IgD-negative memory B cell (primary cell): ENCODE measurements at regions not wholly inside any gene's neighbourhood (a gene's known extent, or its start where the extent isn't known, plus 50 kb on each side); places are given as distances from the start of the nearest gene placed in this dataset.

Experiments
- H3K27ac Mint-ChIP-seq, 3 donors: one replicate each; pipeline ENCODE4 v1.8.0; 2020 to 2022; ENCODE audit warnings: mild to moderate bottlenecking in 3 of 3, mixed read lengths in 3 of 3, moderate library complexity in 1 of 3
- H3K27me3 Mint-ChIP-seq: one replicate; pipeline ENCODE4 v1.8.0; 2021; ENCODE audit warnings: mixed read lengths
- H3K36me3 Mint-ChIP-seq: one replicate; pipeline ENCODE4 v1.8.0; 2020; ENCODE audit warnings: mild to moderate bottlenecking, mixed read lengths
- H3K4me1 Mint-ChIP-seq, 3 donors: one replicate each; pipeline ENCODE4 v1.8.0; 2020 to 2022; ENCODE audit warnings: mixed read lengths in 3 of 3, mild to moderate bottlenecking in 1 of 3
- H3K4me3 Mint-ChIP-seq, 4 donors: one replicate each; pipeline ENCODE4 v1.8.0; 2020 to 2022; ENCODE audit warnings: mild to moderate bottlenecking in 4 of 4, mixed read lengths in 4 of 4, moderate library complexity in 3 of 4
- H3K9me3 Mint-ChIP-seq, 3 donors: one replicate each; pipeline ENCODE4 v1.8.0; 2020 to 2021; ENCODE audit warnings: mixed read lengths in 3 of 3, mild to moderate bottlenecking in 1 of 3

GRCh38 chr16:24670623-24671454 lies 58.6 kb upstream of the TNRC6A start:
- Mint-ChIP-seq H3K36me3 (peaks cover 2% of the 10 kb centered on the region), H3K4me3 (no peak overlapping the region), H3K4me1 (peaks cover 0 to 7% (median 6%) of the 10 kb centered on the region in 3 donors), H3K9me3 (no peaks in the 10 kb centered on the region), H3K27ac (peak overlapping the region; percentile 18 to 43 (median 24)), H3K27me3 (peaks cover 7% of the 10 kb centered on the region)

GRCh38 chr16:24671455-24671954 lies 57.9 kb upstream of the TNRC6A start:
- Mint-ChIP-seq H3K27ac (peak overlapping the region in 1 of 3 donors; percentile 18), H3K9me3 (no peaks in the 10 kb centered on the region), H3K27me3 (peaks cover 7% of the 10 kb centered on the region), H3K36me3 (peaks cover 2% of the 10 kb centered on the region), H3K4me1 (peaks cover 0 to 7% (median 6%) of the 10 kb centered on the region in 3 donors), H3K4me3 (no peak overlapping the region)

GRCh38 chr16:24673155-24673554 lies 56.3 kb upstream of the TNRC6A start:
- H3K27me3 Mint-ChIP-seq, result peaks cover 7% of the 10 kb centered on the region
- no peak overlapping the region for H3K4me3 Mint-ChIP-seq
- no peaks in the 10 kb centered on the region for H3K9me3 Mint-ChIP-seq
- H3K36me3 Mint-ChIP-seq, result no peaks in the 10 kb centered on the region
- no peak overlapping the region for H3K27ac Mint-ChIP-seq
- peaks cover 0 to 8% (median 7%) of the 10 kb centered on the region in 3 donors for H3K4me1 Mint-ChIP-seq

GRCh38 chr16:24674877-24675276 lies 54.6 kb upstream of the TNRC6A start:
- Mint-ChIP-seq H3K4me3 (no peak overlapping the region), H3K27ac (no peak overlapping the region), H3K9me3 (no peaks in the 10 kb centered on the region), H3K27me3 (peaks cover 7% of the 10 kb centered on the region), H3K4me1 (peaks cover 0 to 8% (median 7%) of the 10 kb centered on the region in 3 donors), H3K36me3 (no peaks in the 10 kb centered on the region)

- Mint-ChIP-seq H3K9me3 (no peaks in the 10 kb centered on the region), H3K4me1 (peaks cover 0 to 5% (median 0%) of the 10 kb centered on the region in 3 donors), H3K36me3 (no peaks in the 10 kb centered on the region), H3K27ac (no peak overlapping the region), H3K4me3 (no peak overlapping the region), H3K27me3 (no peaks in the 10 kb centered on the region)
Measured at GRCh38 chr16:24677388-24677787, 52.1 kb upstream of the TNRC6A start.
